Frontal cortex (tissue), 3 donors: ENCODE measurements at regions not wholly inside any gene's neighbourhood (a gene's known extent, or its start where the extent isn't known, plus 50 kb on each side); places are given as distances from the start of the nearest gene placed in this dataset.

Source experiments
- DNase-seq, 2 donors: peaks; one replicate each; pipeline ENCODE4 v3.0.0; 2012; ENCODE audit warnings: low spot score in 2 of 2
- FAIRE-seq: peaks from 2 replicates; lab custom pipeline; 2012; peaks lifted over from hg19 to GRCh38; lab: Jason Lieb, UNC
- donor health status: control.
- donor health status: control.
- donor health status: control.

DNA sequence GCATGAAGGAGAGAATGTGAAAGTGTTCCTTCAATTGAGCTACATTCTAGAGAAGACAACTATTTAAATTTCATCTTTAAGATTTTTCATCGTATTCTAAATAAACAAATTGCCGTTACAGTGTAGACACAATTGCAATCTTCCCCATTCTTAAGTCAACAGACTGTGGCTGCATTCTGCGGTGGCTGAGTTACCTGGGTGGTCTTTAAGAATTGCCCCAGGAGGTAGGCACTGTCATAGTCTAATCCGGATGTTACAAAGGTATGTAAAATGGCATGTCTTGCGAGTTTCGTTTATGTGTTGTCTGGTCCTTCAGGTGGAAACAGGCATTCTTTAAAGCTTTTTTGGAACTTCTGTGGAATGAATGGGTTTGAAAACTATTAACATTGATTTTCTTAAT lies 586.1 kb upstream of the PITX2 start:
- FAIRE-seq (no peak), DNase-seq (no peak)

- FAIRE-seq (no peak), DNase-seq (no peak)
These were observed 586.8 kb upstream of the PITX2 start for GRCh38 chr4:111209706-111210105.

- FAIRE-seq (no peak), DNase-seq (no peak)
These were observed 587.7 kb upstream of the PITX2 start for GRCh38 chr4:111210595-111210994.

- no peak for FAIRE-seq
These were observed 590.7 kb upstream of the PITX2 start for GRCh38 chr4:111213531-111213930.

DNA sequence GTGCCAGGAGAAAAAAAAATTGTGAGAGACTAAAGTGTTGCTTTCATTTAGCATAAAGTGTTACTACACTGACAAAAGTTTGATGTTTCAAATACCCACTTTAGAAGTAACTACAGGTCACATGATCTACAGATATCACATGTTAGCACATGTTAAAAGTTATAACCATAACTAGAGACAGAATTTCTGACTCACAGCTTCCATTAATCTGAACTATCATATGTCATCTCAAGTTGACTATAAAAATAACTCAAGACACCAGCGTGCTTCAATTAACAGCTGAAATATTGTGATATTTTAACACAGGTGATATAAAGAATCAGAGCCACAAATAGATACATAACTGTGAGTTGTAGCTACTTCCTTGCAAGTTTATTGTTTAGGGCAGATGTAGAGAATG lies 591.5 kb upstream of the PITX2 start:
- DNase-seq, result no peak

More at GRCh38 chr4:111213531-111213930, 590.7 kb upstream of the PITX2 start:
- no peak for DNase-seq

GRCh38 chr4:111215755-111216154 lies 592.9 kb upstream of the PITX2 start:
- FAIRE-seq, result no peak
- no peak for DNase-seq

More for the DNA sequence above, 591.5 kb upstream of the PITX2 start:
- FAIRE-seq, result no peak

- DNase-seq (no peak), FAIRE-seq (no peak)
These were observed 593.9 kb upstream of the PITX2 start for GRCh38 chr4:111216791-111217190.

GRCh38 chr4:111221371-111221770 lies 598.5 kb upstream of the PITX2 start:
- no peak for DNase-seq
- FAIRE-seq, result no peak

DNA sequence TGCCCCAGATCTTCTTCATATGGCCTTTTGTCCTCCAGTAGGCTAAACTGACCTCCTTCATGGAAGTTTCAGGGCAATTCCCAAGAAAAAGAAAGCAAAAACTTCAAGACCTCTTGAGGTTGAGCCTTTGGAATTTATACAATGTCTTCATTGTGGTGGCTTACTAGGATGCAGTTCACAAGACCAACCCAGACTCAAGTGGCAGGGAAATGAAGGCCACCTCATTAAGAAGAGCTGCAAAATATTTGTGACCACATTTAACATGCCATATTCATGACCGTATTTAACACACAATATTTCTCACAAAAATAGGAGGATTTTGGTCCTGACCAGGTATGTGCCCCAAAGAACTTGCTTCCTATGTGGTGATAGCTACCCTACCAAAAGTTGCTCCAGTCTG lies 605.5 kb upstream of the PITX2 start:
- no peak for FAIRE-seq
- DNase-seq, result no peak

DNA sequence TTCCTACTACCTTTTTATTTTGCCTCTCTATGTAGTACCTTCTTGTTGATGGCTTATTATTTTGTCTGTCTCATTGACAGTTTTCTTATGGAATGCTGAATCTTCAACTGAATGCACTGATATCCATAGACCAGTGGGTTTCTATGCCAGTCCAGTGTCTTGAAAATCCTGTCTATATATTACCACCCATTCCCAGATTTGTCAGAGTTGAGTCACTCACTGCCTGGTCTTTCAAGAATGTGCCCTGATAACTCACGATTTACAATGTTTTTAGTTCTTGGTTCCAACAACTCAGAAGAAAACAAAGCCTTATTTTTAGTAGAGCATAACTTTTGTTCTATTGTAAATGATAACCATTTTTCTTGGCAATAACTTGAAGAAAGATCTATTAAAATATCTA lies 606.0 kb upstream of the PITX2 start:
- no peak for DNase-seq
- no peak for FAIRE-seq

GRCh38 chr4:111230265-111230664 lies 607.4 kb upstream of the PITX2 start:
- DNase-seq, result no peak

DNA sequence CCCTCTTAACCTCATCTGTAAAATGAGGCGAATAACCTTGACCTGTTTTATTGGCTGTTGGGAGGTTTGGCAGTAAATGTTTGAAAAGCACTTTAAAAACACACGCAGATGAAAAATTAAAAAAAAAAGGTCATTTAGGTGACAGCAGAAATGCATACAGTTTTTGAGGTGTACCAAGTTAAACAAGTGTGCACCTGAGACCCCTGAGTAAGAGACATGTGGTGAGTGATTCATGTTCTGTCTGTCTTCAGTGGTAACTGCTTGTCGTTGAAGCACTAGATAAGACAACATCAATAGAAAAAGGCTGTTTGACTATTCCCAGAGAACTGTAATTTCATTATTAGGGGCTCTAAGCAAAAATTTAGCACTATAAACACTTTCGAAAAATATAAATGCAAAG lies 608.4 kb upstream of the PITX2 start:
- FAIRE-seq (no peak), DNase-seq (no peak)

More at GRCh38 chr4:111230265-111230664, 607.4 kb upstream of the PITX2 start:
- no peak for FAIRE-seq

GRCh38 chr4:111234939-111235338 lies 612.1 kb upstream of the PITX2 start:
- DNase-seq (no peak), FAIRE-seq (no peak)

- DNase-seq, result no peak
- FAIRE-seq, result no peak
These were observed 641.0 kb upstream of the PITX2 start for GRCh38 chr4:111263836-111264235.

GRCh38 chr4:111266937-111267336 lies 644.1 kb upstream of the PITX2 start:
- DNase-seq, result no peak

DNA sequence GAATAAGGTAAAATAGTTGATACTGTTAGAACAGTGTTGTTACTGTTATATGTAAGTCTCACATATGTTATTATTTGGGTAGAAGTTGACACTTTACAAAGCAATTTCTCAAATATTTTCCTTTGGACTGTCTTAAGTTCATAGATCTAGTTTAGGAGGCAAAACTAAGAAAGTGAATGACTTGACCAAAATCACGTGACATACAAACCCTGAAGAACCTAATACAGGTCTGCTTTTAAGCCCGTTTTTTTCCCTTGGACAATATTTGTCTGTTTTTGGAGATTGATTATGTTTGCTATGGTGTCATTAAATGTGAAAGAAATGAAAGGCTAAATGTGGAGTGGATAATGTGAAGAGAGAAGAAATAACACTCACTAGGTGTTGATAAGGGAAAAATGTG lies 644.9 kb upstream of the PITX2 start:
- DNase-seq (no peak), FAIRE-seq (no peak)

More at GRCh38 chr4:111266937-111267336, 644.1 kb upstream of the PITX2 start:
- no peak for FAIRE-seq

DNA sequence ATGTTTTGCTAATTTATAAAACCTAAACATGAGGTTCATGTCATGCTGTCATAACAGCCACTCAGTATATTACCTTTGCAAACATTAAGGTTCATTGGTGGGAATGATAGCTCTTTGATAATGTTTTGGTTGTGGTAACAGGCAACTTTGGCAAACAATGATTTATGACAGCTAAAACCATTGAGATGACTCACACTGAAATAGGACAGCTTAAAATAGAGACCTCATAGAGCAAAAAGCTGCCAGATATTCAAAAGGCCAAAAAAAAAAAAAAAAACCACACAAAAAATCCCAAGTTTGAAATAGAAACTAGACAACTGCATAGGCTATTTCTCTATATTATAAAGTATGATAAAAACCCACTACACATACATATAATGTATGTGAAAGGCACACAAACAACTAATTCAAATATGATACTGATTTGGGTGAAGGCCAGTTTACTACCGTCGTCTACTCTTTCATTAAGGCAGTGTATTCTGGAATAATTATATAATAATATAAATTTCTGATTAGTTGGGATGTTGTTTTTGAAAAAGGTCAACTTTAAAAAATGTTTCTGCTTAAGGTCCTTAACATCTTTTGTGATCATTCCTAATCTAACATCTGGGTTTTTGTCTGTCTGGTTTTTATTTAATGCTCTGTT lies 646.0 kb upstream of the PITX2 start:
- no peak for FAIRE-seq
- no peak for DNase-seq

DNA sequence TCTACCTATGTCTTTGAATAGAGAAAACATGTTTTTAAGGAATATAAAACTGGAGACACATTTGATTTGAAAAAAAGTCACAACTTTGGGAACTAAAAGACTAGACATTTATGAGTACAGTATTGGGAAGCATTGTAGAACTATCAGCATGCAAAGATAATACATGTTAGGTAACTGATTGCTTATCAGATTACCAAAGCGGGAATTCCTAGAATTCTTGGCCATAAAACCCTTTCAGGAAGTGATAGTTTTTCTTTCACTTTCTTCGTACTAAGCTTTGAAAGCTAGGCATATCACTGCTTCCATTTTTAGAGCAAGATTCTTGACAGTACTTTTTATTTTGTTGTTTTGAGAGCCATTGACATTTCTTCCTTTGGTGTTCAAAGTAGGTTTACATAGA lies 646.6 kb upstream of the PITX2 start:
- DNase-seq, result no peak
- FAIRE-seq, result no peak

DNA sequence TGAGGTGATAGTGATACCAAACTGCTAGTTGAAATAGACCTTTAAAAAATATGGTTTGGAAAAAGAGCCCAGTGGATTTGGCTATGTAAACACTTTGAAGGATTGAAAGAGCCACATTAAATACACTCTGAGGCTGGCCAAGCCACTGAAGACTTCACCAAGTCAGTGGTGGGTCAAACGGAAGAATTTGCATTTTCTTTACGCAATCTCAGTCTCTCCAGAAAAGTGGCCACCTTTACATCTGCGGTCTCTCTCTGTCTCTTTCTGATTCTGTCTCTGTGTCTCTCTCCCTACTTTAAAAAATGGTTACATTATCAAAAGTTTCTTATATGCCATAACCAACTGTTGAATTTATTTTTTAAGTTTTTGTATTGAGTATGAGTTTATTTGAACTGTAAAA lies 651.2 kb upstream of the PITX2 start:
- no peak for FAIRE-seq
- no peak for DNase-seq

DNA sequence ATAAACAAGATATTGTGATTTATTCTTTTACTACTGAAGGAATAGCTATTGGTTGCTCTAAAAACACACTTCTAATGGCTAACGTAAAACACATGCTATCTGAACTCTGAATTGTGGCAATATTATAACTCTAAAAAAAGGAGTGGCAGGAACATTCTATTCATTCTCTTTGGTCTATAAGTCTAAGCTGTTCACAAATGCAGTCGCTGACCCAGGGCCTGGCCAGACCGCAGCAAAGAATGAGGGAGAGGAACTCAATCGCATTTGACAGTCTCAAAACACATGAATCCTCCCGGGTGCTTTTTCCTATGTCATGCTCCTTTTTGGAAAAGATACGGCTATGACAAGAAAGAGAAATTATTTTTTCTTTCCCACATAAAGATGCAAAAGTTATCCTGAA lies 651.6 kb upstream of the PITX2 start:
- FAIRE-seq (no peak), DNase-seq (no peak)

DNA sequence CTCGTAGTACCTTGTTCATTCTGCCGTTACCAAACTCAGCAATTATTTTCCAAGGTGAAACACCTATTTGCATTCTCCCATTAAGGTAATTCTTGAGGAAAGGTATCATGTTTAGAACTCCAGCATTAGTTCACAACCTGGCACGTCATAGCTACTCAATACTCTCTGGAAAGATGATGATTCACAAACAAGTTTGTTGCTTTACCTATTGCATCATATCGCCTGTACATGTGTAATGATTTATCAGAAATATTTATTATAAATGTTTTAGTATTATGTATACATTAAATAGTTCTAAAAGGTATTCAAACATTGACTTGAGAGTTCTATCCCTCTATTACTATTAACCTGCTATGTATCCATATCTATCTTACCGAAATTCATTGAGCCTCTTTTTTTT lies 658.3 kb upstream of the PITX2 start:
- FAIRE-seq (no peak), DNase-seq (no peak)

- no peak for DNase-seq
- no peak for FAIRE-seq
These were observed 659.2 kb upstream of the PITX2 start for GRCh38 chr4:111282035-111282434.
